ENCODE measurements at regions not wholly inside any gene's neighbourhood (a gene's known extent, or its start where the extent isn't known, plus 50 kb on each side); places are given as distances from the start of the nearest gene placed in this dataset.

GRCh38 chr16:54204756-54205155 is 81.8 kb downstream of the IRX3 start:
- TF ChIP-seq CTCF (IDR thresholded peaks at IDR 0.05) (no peak), POLR2AphosphoS5 (IDR thresholded peaks at IDR 0.05) (no peak)
